PC-9 (cell line): ENCODE measurements at regions not wholly inside any gene's neighbourhood (a gene's known extent, or its start where the extent isn't known, plus 50 kb on each side); places are given as distances from the start of the nearest gene placed in this dataset.

Experiments used
- EZH2 ChIP-seq: fragments of 200-600 bp; sonication (generic); IDR thresholded peaks from 2 replicates; pipeline ENCODE4 v1.8.0; 2017; ENCODE audit warnings: antibody characterized with exemption, low read depth
- TF ChIP-seq, protein P1 (sequence below): fragments of 200-600 bp; sonication (generic); conservative IDR thresholded peaks from 2 replicates; pipeline ENCODE4 v1.6.1; 2017; ENCODE audit warnings: mixed run types, antibody characterized with exemption, mild to moderate bottlenecking, moderate library complexity

DNA sequence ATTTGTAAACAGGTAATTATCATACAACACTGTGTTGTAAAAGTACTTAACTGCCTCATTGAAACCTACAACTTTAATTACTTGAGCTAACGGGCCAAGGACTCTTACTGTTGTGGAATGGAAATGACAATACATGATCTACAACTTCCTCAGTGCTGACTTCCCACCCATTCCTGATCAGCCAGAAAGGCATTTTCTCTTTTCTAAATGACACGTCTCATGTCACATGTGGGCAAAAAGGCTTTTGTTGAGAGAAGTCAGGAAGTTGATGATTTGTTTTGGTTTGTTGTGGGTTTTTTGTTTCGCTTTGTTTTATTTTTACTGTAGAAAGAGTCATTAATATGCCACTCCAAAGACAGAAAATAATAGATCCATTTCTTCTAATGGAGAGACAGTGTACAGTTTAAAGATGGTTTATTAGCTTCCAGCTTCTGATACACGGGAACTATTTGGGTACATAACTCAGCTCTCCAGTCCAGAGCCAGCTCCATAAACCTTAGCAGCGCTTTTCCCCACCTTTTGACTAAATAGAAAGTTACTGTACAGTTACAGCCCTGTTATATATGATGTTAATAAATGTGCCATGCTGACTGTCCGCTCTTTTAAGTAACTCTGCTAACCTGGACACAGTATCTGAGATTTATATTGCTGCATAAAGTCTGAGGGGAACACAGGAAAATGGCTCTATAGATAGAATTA, 509.4 kb upstream of the API5 start:
- TF ChIP-seq, protein P1, sequence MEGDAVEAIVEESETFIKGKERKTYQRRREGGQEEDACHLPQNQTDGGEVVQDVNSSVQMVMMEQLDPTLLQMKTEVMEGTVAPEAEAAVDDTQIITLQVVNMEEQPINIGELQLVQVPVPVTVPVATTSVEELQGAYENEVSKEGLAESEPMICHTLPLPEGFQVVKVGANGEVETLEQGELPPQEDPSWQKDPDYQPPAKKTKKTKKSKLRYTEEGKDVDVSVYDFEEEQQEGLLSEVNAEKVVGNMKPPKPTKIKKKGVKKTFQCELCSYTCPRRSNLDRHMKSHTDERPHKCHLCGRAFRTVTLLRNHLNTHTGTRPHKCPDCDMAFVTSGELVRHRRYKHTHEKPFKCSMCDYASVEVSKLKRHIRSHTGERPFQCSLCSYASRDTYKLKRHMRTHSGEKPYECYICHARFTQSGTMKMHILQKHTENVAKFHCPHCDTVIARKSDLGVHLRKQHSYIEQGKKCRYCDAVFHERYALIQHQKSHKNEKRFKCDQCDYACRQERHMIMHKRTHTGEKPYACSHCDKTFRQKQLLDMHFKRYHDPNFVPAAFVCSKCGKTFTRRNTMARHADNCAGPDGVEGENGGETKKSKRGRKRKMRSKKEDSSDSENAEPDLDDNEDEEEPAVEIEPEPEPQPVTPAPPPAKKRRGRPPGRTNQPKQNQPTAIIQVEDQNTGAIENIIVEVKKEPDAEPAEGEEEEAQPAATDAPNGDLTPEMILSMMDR, result no peak
- TF ChIP-seq EZH2, result no peak
